Pancreas (tissue), 10 donors: ENCODE measurements at regions not wholly inside any gene's neighbourhood (a gene's known extent, or its start where the extent isn't known, plus 50 kb on each side); places are given as distances from the start of the nearest gene placed in this dataset.
"Not testable (repeated sequence)": the region's sequence is repeated elsewhere in the genome, so short reads cannot be mapped to it uniquely, and the experiment has no call there.

Experiments used
- ATAC-seq, 4 donors: fragments of 200-7000 bp; cut with Tn5 transposase; one replicate each; pipeline versions ENCODE4 v1.8.0 to v1.9.1; 2020; ENCODE audit warnings: mild to moderate bottlenecking in 4 of 4, moderate library complexity in 4 of 4
- DNase-seq, 6 donors: peaks; one replicate each; pipeline ENCODE4 v3.0.0-alpha.2; 2020
- FAIRE-seq: peaks from 2 replicates; lab custom pipeline; 2012; peaks lifted over from hg19 to GRCh38; lab: Jason Lieb, UNC
- H3K27ac ChIP-seq, 4 donors: fragments of 200-600 bp; sonication (generic); 1 replicate in 3 of 4; 2 replicates in 1 of 4; pipeline versions ENCODE4 v1.5.0 to v1.8.0; 2020
- H3K27me3 ChIP-seq, 4 donors: fragments of 200-600 bp; one replicate each; pipeline ENCODE4 v1.8.0; 2021
- H3K36me3 ChIP-seq, 3 donors: fragments of 200-600 bp; sonication (generic) in 1 of 3; one replicate each; pipeline versions ENCODE4 v1.5.0 to v1.8.0; 2020 to 2021
- H3K4me1 ChIP-seq, 3 donors: fragments of 200-600 bp; one replicate each; pipeline ENCODE4 v1.8.0; 2021
- H3K4me3 ChIP-seq, 4 donors: fragments of 200-600 bp; sonication (generic) in 2 of 4; one replicate each; pipeline versions ENCODE4 v1.5.0 to v1.8.0; 2020 to 2021
- H3K9me3 ChIP-seq, 4 donors: fragments of 200-600 bp; one replicate each; pipeline ENCODE4 v1.8.0; 2021
- CTCF ChIP-seq, 4 donors: fragments of 200-600 bp; sonication (generic) in 3 of 4; IDR thresholded peaks; one replicate each; pipeline versions ENCODE4 v1.5.0 to v1.8.0; 2021; ENCODE audit warnings: antibody characterized with exemption in 4 of 4
- WGBS, 2 donors: extraction: QIAGEN DNeasy Blood & Tissue Kit; methylation state at CpG; one replicate each; pipeline ENCODE4 v1.1.7; 2013; 5-methylcytosine and 5-hydroxymethylcytosine counted together
- intact Hi-C, 3 donors: fragments of 100-400 bp; cut with DNase I; formaldehyde crosslinking; loops; one replicate each; pipeline versions ENCODE4 v1.11.1 to v1.14.2; 2022
- donor health status: healthy with polysubstance abuse.
- donor health status: DM: no; HTN: no; CAD: no; lungs with moderate emphysema.
- donor health status: DM: no; HTN: no; CAD: no.
- donor health status: control.
- donor health status: control.
- donor health status: Bipolar disorder and iron deficiency.
- donor health status: DM: yes; HTN: yes; CAD: no.
- donor health status: DM: no; HTN: no; CAD: no.
- donor health status: DM: no; HTN: no; CAD: no.
- donor health status: DM: yes; HTN: yes; CAD: no.

GRCh38 chr16:60404401-60404800 lies 1631.8 kb downstream of the CDH8 start:
- no peak for TF ChIP-seq CTCF (IDR thresholded peaks at IDR 0.05)
- no peak overlapping the region for H3K4me3 ChIP-seq

GRCh38 chr16:60402941-60403340 lies 1633.3 kb downstream of the CDH8 start:
- FAIRE-seq, DNase-seq, H3K27me3 ChIP-seq, H3K4me1 ChIP-seq, H3K9me3 ChIP-seq, intact Hi-C loops, ATAC-seq, H3K27ac ChIP-seq, H3K36me3 ChIP-seq, H3K4me3 ChIP-seq: not testable (repeated sequence)
- 75 to 86% methylated on average over 9 of the region's 9 CpGs for WGBS, 2 donors

More at GRCh38 chr16:60404401-60404800, 1631.8 kb downstream of the CDH8 start:
- Histone ChIP-seq H3K27ac (no peak overlapping the region), H3K36me3 (no peaks in the 10 kb centered on the region), H3K27me3 (no peaks in the 10 kb centered on the region), H3K4me1 (no peaks in the 10 kb centered on the region), H3K9me3 (no peaks in the 10 kb centered on the region)
- DNase-seq (no peak), FAIRE-seq (no peak), ATAC-seq (no peak)
- 64 to 78% methylated on average over 3 of the region's 3 CpGs for WGBS, 2 donors
- intact Hi-C loops, result no loop called here

- FAIRE-seq, result no peak
- no peaks in the 10 kb centered on the region for H3K27me3 ChIP-seq
- intact Hi-C loops, result no loop called here
- no peaks in the 10 kb centered on the region for H3K9me3 ChIP-seq
- H3K36me3 ChIP-seq, result no peaks in the 10 kb centered on the region
- DNase-seq, result no peak
- TF ChIP-seq CTCF (IDR thresholded peaks at IDR 0.05), result no peak
- H3K27ac ChIP-seq, result no peak overlapping the region
- no peak for ATAC-seq
- H3K4me1 ChIP-seq, result no peaks in the 10 kb centered on the region
- no peak overlapping the region for H3K4me3 ChIP-seq
- WGBS, 2 donors, result 76 to 81% methylated on average over 4 of the region's 4 CpGs
Measured at GRCh38 chr16:60392380-60392779, 1643.9 kb downstream of the CDH8 start.

GRCh38 chr16:60371591-60371990 lies 1637.5 kb upstream of the GOT2 start:
- H3K36me3 ChIP-seq, result no peaks in the 10 kb centered on the region
- FAIRE-seq (no peak), ATAC-seq (no peak), DNase-seq (no peak)
- H3K4me1 ChIP-seq, result no peaks in the 10 kb centered on the region
- no peak overlapping the region for H3K27ac ChIP-seq
- WGBS, 2 donors, result 48% methylated on average over 2 of the region's 2 CpGs
- TF ChIP-seq CTCF (IDR thresholded peaks at IDR 0.05), result no peak
- intact Hi-C loops, result no loop called here
- H3K9me3 ChIP-seq, result no peaks in the 10 kb centered on the region
- H3K27me3 ChIP-seq, result no peaks in the 10 kb centered on the region
- no peak overlapping the region for H3K4me3 ChIP-seq

GRCh38 chr16:60367739-60368138 lies 1633.6 kb upstream of the GOT2 start:
- Histone ChIP-seq H3K27ac (no peak overlapping the region), H3K27me3 (no peaks in the 10 kb centered on the region), H3K36me3 (no peaks in the 10 kb centered on the region), H3K9me3 (no peaks in the 10 kb centered on the region), H3K4me3 (no peak overlapping the region), H3K4me1 (no peaks in the 10 kb centered on the region)
- intact Hi-C loops, result no loop called here
- no peak for DNase-seq
- WGBS, 2 donors, result 70 to 77% methylated on average over 3 of the region's 3 CpGs
- no peak for FAIRE-seq
- no peak for ATAC-seq
- TF ChIP-seq CTCF (IDR thresholded peaks at IDR 0.05), result no peak
